Effector memory CD8-positive, alpha-beta T cell (primary cell): ENCODE measurements at regions not wholly inside any gene's neighbourhood (a gene's known extent, or its start where the extent isn't known, plus 50 kb on each side); places are given as distances from the start of the nearest gene placed in this dataset.

Source experiments
- ATAC-seq: fragments of 150-1000 bp; cut with Tn5 transposase; replicated peaks from 2 replicates; pipeline ENCODE4 v1.10.0; 2021; ENCODE audit warnings: mild to moderate bottlenecking, moderate library complexity
- DNase-seq, 3 experiments: peaks; one replicate each; pipeline ENCODE4 v3.0.0; 2021
- H3K27ac Mint-ChIP-seq, 2 donors: one replicate each; pipeline ENCODE4 v1.8.0; 2022; ENCODE audit warnings: mild to moderate bottlenecking in 2 of 2, mixed read lengths in 2 of 2, moderate library complexity in 2 of 2
- H3K27me3 Mint-ChIP-seq, 2 donors: one replicate each; pipeline ENCODE4 v1.8.0; 2022; ENCODE audit warnings: mixed read lengths in 2 of 2
- H3K36me3 Mint-ChIP-seq: one replicate; pipeline ENCODE4 v1.8.0; 2022; ENCODE audit warnings: mild to moderate bottlenecking, moderate library complexity, mixed read lengths; ENCODE audit not compliant: insufficient read depth
- H3K4me1 Mint-ChIP-seq, 2 donors: one replicate each; pipeline ENCODE4 v1.8.0; 2022; ENCODE audit warnings: low read depth in 2 of 2, mixed read lengths in 2 of 2
- H3K4me3 Mint-ChIP-seq, 2 donors: one replicate each; pipeline ENCODE4 v1.8.0; 2022; ENCODE audit warnings: mild to moderate bottlenecking in 2 of 2, mixed read lengths in 2 of 2, moderate library complexity in 2 of 2
- H3K9me3 Mint-ChIP-seq, 2 donors: one replicate each; pipeline ENCODE4 v1.8.0; 2022; ENCODE audit warnings: mixed read lengths in 2 of 2

GRCh38 chr2:207216457-207216856 lies 50.7 kb upstream of the KLF7 start:
- H3K27ac Mint-ChIP-seq = no peak overlapping the region
- H3K4me3 Mint-ChIP-seq = no peak overlapping the region
- no peak for DNase-seq
- H3K4me1 Mint-ChIP-seq = no peaks in the 10 kb centered on the region
- no peak for ATAC-seq
- no peaks in the 10 kb centered on the region for H3K9me3 Mint-ChIP-seq
- H3K36me3 Mint-ChIP-seq = no peaks in the 10 kb centered on the region
- peaks cover 7 to 11% of the 10 kb centered on the region in 2 donors for H3K27me3 Mint-ChIP-seq

GRCh38 chr2:207217442-207217841 lies 51.7 kb upstream of the KLF7 start:
- Mint-ChIP-seq H3K9me3 (no peaks in the 10 kb centered on the region), H3K27ac (no peak overlapping the region), H3K36me3 (no peaks in the 10 kb centered on the region), H3K4me3 (no peak overlapping the region), H3K27me3 (peaks cover 9 to 11% of the 10 kb centered on the region in 2 donors), H3K4me1 (no peaks in the 10 kb centered on the region)
- no peak for ATAC-seq
- no peak for DNase-seq

- H3K4me3 Mint-ChIP-seq = no peak overlapping the region
- H3K27me3 Mint-ChIP-seq = peaks cover 9 to 11% of the 10 kb centered on the region in 2 donors
These were observed 53.4 kb upstream of the KLF7 start for GRCh38 chr2:207219081-207219630.

GRCh38 chr2:207219676-207220501 lies 54.1 kb upstream of the KLF7 start:
- DNase-seq = no peak
- Mint-ChIP-seq H3K4me3 (no peak overlapping the region), H3K27me3 (peaks cover 15 to 16% of the 10 kb centered on the region in 2 donors), H3K27ac (no peak overlapping the region), H3K36me3 (no peaks in the 10 kb centered on the region), H3K9me3 (no peaks in the 10 kb centered on the region), H3K4me1 (no peaks in the 10 kb centered on the region)
- no peak for ATAC-seq

More at GRCh38 chr2:207219081-207219630, 53.4 kb upstream of the KLF7 start:
- H3K36me3 Mint-ChIP-seq = no peaks in the 10 kb centered on the region
- no peak overlapping the region for H3K27ac Mint-ChIP-seq
- no peaks in the 10 kb centered on the region for H3K4me1 Mint-ChIP-seq
- DNase-seq = no peak
- H3K9me3 Mint-ChIP-seq = no peaks in the 10 kb centered on the region
- ATAC-seq = no peak

GRCh38 chr2:207221731-207222130 lies 56.0 kb upstream of the KLF7 start:
- Mint-ChIP-seq H3K4me1 (no peaks in the 10 kb centered on the region), H3K27ac (no peak overlapping the region), H3K9me3 (no peaks in the 10 kb centered on the region), H3K36me3 (no peaks in the 10 kb centered on the region), H3K27me3 (peaks cover 12 to 33% of the 10 kb centered on the region in 2 donors), H3K4me3 (no peak overlapping the region)
- ATAC-seq = no peak
- DNase-seq = no peak

DNA sequence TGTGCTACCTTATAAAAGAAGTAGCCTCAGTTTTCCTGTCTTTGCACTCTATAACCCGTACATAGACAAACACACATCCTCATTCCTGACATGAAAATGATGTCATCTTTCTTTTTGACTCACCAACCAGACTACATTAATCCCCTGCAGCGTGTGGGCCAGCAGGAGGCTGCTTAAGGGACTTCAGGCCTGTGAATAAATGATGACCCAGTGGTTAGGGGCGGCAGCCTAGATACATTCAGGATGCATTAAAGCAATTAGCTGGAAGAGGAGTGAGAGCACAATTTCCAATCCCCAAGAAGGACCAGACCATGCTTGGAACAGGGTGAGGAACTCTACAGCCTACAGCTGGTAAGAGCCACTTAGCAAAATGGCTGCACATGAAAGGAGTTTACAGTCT lies 57.3 kb upstream of the KLF7 start:
- Mint-ChIP-seq H3K36me3 (no peaks in the 10 kb centered on the region), H3K4me3 (no peak overlapping the region), H3K4me1 (no peaks in the 10 kb centered on the region), H3K9me3 (no peaks in the 10 kb centered on the region), H3K27me3 (peaks cover 13 to 37% of the 10 kb centered on the region in 2 donors), H3K27ac (no peak overlapping the region)
- DNase-seq (no peak), ATAC-seq (no peak)

DNA sequence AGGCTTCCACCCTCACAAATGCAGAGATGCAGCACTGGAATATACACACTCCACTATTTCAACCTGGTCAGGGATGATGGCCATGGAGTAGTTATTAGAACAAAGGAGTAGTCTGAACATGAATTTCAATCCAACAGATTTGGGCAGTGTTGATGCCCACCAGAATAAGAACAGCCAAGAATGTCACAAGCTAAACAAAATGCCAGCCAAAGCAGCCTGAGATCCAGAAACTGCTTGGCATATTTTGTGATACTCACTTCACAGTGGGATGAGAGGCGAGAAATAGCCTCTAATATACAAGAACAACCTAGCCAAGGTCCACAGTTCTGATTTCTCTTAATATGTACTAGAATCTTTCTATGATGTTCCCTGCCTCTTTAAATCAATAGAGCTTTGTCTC lies 58.6 kb upstream of the KLF7 start:
- no peak overlapping the region for H3K27ac Mint-ChIP-seq
- no peak for ATAC-seq
- no peaks in the 10 kb centered on the region for H3K9me3 Mint-ChIP-seq
- H3K36me3 Mint-ChIP-seq = no peaks in the 10 kb centered on the region
- no peak for DNase-seq
- H3K4me3 Mint-ChIP-seq = no peak overlapping the region
- H3K27me3 Mint-ChIP-seq = peaks cover 13 to 51% of the 10 kb centered on the region in 2 donors
- H3K4me1 Mint-ChIP-seq = no peaks in the 10 kb centered on the region

- no peak overlapping the region for H3K4me3 Mint-ChIP-seq
- ATAC-seq = no peak
- H3K27me3 Mint-ChIP-seq = peaks cover 13 to 54% of the 10 kb centered on the region in 2 donors
- DNase-seq = no peak
- no peaks in the 10 kb centered on the region for H3K36me3 Mint-ChIP-seq
- no peaks in the 10 kb centered on the region for H3K9me3 Mint-ChIP-seq
- H3K4me1 Mint-ChIP-seq = no peaks in the 10 kb centered on the region
- no peak overlapping the region for H3K27ac Mint-ChIP-seq
These were observed 59.2 kb upstream of the KLF7 start for GRCh38 chr2:207224791-207225482.

DNA sequence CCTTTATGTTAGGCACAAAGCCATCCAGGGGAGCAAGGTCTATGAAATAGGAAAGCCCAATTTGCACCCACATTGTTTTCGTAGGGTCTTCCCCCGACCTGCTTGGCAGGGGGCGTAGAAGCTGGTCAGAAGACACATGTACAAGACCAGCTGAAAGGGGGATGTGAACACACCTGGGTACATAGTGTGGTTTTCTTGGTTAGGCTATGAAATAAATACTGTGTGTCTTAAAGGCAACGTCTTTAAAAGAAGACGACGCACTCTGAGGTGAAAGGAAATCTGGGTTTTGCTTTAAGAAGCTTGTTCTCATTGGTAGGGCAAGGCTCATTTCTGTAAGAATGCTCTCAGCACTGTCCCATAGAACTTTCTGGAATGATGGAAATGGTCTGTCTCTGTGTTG lies 60.0 kb upstream of the KLF7 start:
- ATAC-seq = no peak
- H3K9me3 Mint-ChIP-seq = no peaks in the 10 kb centered on the region
- no peaks in the 10 kb centered on the region for H3K4me1 Mint-ChIP-seq
- no peak overlapping the region for H3K4me3 Mint-ChIP-seq
- no peaks in the 10 kb centered on the region for H3K36me3 Mint-ChIP-seq
- peaks cover 17 to 54% of the 10 kb centered on the region in 2 donors for H3K27me3 Mint-ChIP-seq
- no peak for DNase-seq
- H3K27ac Mint-ChIP-seq = no peak overlapping the region

DNA sequence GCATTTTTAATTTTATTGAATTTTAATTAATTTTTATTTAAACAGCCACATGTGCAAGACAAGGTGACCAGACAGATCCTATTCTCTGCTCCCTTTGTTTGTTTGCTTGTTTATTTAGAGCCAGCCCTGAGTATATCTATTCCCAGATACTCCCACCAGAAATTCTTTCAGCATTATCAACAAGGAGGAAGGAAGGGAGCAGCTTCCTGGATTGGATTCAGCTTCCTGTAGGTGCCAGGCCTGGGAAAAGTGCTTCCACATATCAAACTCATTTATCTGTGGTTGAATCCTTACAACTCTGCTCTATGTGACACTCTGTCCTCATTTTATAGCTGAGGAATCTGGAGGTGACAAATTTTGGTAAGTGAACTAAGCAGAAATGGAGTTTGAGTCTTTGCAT lies 60.5 kb upstream of the KLF7 start:
- Mint-ChIP-seq H3K4me3 (no peak overlapping the region), H3K9me3 (no peaks in the 10 kb centered on the region), H3K36me3 (no peaks in the 10 kb centered on the region), H3K4me1 (no peaks in the 10 kb centered on the region), H3K27me3 (peaks cover 18 to 49% of the 10 kb centered on the region in 2 donors), H3K27ac (no peak overlapping the region)
- ATAC-seq (no peak), DNase-seq (no peak)

- H3K9me3 Mint-ChIP-seq = no peaks in the 10 kb centered on the region
- no peak for DNase-seq
- no peak for ATAC-seq
- no peaks in the 10 kb centered on the region for H3K36me3 Mint-ChIP-seq
- no peaks in the 10 kb centered on the region for H3K4me1 Mint-ChIP-seq
- H3K4me3 Mint-ChIP-seq = no peak overlapping the region
- no peak overlapping the region for H3K27ac Mint-ChIP-seq
- peaks cover 20 to 49% of the 10 kb centered on the region in 2 donors for H3K27me3 Mint-ChIP-seq
These were observed 60.9 kb upstream of the KLF7 start for GRCh38 chr2:207226671-207227061.

DNA sequence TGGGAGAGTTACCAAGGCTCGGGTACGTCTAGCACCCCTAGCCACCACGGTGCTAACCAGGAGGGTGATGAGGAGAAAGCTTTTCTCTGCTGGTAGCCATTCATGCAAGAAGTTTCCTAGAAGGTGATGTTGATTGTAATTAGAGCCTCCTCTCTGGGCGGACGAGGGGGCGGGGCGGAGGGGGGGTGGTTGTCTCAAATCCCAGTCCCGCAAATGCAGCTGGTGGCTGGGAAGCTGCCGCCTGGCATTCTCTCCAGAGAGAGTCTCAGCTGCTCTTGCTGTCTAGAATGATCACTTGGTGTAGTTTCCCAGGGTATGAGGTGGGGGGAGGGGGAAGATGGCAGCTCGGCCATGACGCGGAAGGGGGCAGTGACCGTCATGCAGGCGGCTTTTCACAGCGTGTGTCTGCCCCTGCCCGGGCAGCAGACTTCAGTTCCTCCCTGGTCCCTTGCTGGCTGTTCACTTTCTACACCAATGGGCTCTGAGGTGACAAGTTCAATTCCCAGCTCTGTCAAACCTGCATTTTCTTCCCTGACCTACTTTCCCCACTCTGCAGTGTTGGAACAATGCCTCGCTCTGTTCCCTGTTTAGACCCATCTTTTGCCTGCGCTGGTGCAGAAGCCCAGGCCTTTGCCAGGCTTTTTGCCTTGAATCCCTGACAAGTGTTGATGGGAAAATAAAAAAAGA lies 61.5 kb upstream of the KLF7 start:
- DNase-seq (no peak), ATAC-seq (no peak)
- no peak overlapping the region for H3K27ac Mint-ChIP-seq
- no peaks in the 10 kb centered on the region for H3K9me3 Mint-ChIP-seq
- no peaks in the 10 kb centered on the region for H3K4me1 Mint-ChIP-seq
- peaks cover 23 to 53% of the 10 kb centered on the region in 2 donors for H3K27me3 Mint-ChIP-seq
- no peaks in the 10 kb centered on the region for H3K36me3 Mint-ChIP-seq
- no peak overlapping the region for H3K4me3 Mint-ChIP-seq

DNA sequence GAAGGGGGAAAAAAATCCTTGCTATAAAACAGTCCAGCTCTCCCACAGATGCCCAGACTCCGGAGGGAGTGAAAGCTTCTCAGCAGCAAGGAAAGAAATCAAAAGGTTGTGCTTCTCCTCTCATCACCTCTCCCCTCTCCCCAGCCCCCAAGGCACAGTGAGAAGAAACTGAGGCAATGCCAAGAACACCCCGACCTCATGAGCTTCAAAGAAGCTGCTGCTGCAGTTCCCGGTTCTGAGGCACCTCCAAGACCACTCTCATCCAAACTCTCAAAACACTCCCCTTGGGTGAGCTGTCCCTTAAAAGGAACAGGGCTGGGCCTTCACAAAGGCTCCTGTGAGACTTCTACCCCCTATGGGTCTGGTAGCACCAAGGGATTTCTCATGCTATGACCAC lies 62.0 kb upstream of the KLF7 start:
- peaks cover 23 to 53% of the 10 kb centered on the region in 2 donors for H3K27me3 Mint-ChIP-seq
- H3K4me1 Mint-ChIP-seq = no peaks in the 10 kb centered on the region
- no peak overlapping the region for H3K27ac Mint-ChIP-seq
- DNase-seq (no peak), ATAC-seq (no peak)
- no peak overlapping the region for H3K4me3 Mint-ChIP-seq
- H3K9me3 Mint-ChIP-seq = no peaks in the 10 kb centered on the region
- no peaks in the 10 kb centered on the region for H3K36me3 Mint-ChIP-seq
